Activated T-cell treated with anti-CD3 and anti-CD28 coated beads for 4 hours (primary cell): ENCODE measurements at regions not wholly inside any gene's neighbourhood (a gene's known extent, or its start where the extent isn't known, plus 50 kb on each side); places are given as distances from the start of the nearest gene placed in this dataset.

Experiments used
- DNase-seq: peaks from one replicate; pipeline ENCODE4 v3.0.0-alpha.2; 2020

- no peak for DNase-seq
These were observed 223.9 kb upstream of the PPP2R2D start for GRCh38 chr10:131676800-131677421.

- no peak for DNase-seq
These were observed 223.1 kb upstream of the PPP2R2D start for GRCh38 chr10:131677671-131678070.

GRCh38 chr10:131678171-131678570, 222.6 kb upstream of the PPP2R2D start:
- no peak for DNase-seq

GRCh38 chr10:131678613-131679012, 222.2 kb upstream of the PPP2R2D start:
- no peak for DNase-seq

- no peak for DNase-seq
These were observed 220.9 kb upstream of the PPP2R2D start for GRCh38 chr10:131679926-131680325.

GRCh38 chr10:131681122-131681521, 219.7 kb upstream of the PPP2R2D start:
- DNase-seq = no peak

GRCh38 chr10:131681656-131682055, 219.2 kb upstream of the PPP2R2D start:
- DNase-seq = no peak

GRCh38 chr10:131682271-131682962, 218.4 kb upstream of the PPP2R2D start:
- DNase-seq = no peak

GRCh38 chr10:131683281-131683861, 217.4 kb upstream of the PPP2R2D start:
- no peak for DNase-seq

GRCh38 chr10:131683941-131684340, 216.9 kb upstream of the PPP2R2D start:
- no peak for DNase-seq

GRCh38 chr10:131685007-131685406, 215.8 kb upstream of the PPP2R2D start:
- DNase-seq = no peak

GRCh38 chr10:131685576-131685975, 215.2 kb upstream of the PPP2R2D start:
- DNase-seq = no peak

GRCh38 chr10:131686781-131687420, 213.9 kb upstream of the PPP2R2D start:
- DNase-seq = no peak

- no peak for DNase-seq
These were observed 212.5 kb upstream of the PPP2R2D start for GRCh38 chr10:131688304-131688703.

GRCh38 chr10:131689016-131689415, 211.8 kb upstream of the PPP2R2D start:
- DNase-seq = no peak

- no peak for DNase-seq
These were observed 211.3 kb upstream of the PPP2R2D start for GRCh38 chr10:131689486-131689885.

- no peak for DNase-seq
These were observed 210.7 kb upstream of the PPP2R2D start for GRCh38 chr10:131689954-131690757.

- no peak for DNase-seq
These were observed 210.0 kb upstream of the PPP2R2D start for GRCh38 chr10:131690805-131691239.

- DNase-seq = no peak
These were observed 209.2 kb upstream of the PPP2R2D start for GRCh38 chr10:131691481-131692090.

- DNase-seq = no peak
These were observed 208.6 kb upstream of the PPP2R2D start for GRCh38 chr10:131692176-131692575.

- DNase-seq = no peak
These were observed 208.0 kb upstream of the PPP2R2D start for GRCh38 chr10:131692686-131693334.

- DNase-seq = no peak
These were observed 207.0 kb upstream of the PPP2R2D start for GRCh38 chr10:131693766-131694165.
